Fibroblast of lung (primary cell): ENCODE measurements at regions not wholly inside any gene's neighbourhood (a gene's known extent, or its start where the extent isn't known, plus 50 kb on each side); places are given as distances from the start of the nearest gene placed in this dataset.

Experiments used
- DNase-seq, 2 donors: peaks; one replicate each; pipeline versions ENCODE4 v3.0.0 to v3.0.0-alpha.2; 2010; ENCODE audit warnings: low read depth in 2 of 2
- H2AFZ ChIP-seq: 2 replicates; pipeline ENCODE4 v1.5.1; 2012; ENCODE audit warnings: low read length, control low read depth, inconsistent platforms
- H3K27ac ChIP-seq: 2 replicates; pipeline ENCODE4 v1.5.1; 2011; ENCODE audit warnings: low read length, control low read depth; ENCODE audit not compliant: insufficient read depth
- H3K27me3 ChIP-seq: 2 replicates; pipeline ENCODE4 v1.5.1; 2011; ENCODE audit warnings: mild to moderate bottlenecking, low read length; ENCODE audit not compliant: control insufficient read depth, insufficient read depth
- H3K36me3 ChIP-seq: 2 replicates; pipeline ENCODE4 v1.5.1; 2011; ENCODE audit warnings: low read length; ENCODE audit not compliant: control insufficient read depth, insufficient read depth
- H3K4me1 ChIP-seq: 2 replicates; pipeline ENCODE4 v1.5.1; 2011; ENCODE audit warnings: low read length; ENCODE audit not compliant: control insufficient read depth, insufficient read depth; ENCODE audit errors: extremely low read depth
- H3K4me2 ChIP-seq: 2 replicates; pipeline ENCODE4 v1.5.1; 2011; ENCODE audit warnings: low read length, control low read depth; ENCODE audit not compliant: insufficient read depth; ENCODE audit errors: extremely low read depth
- H3K4me3 ChIP-seq, 4 experiments: fragments of 200-600 bp in 1 of 4; sonication (generic) in 1 of 4; replicated peaks in 1 of 4; 2 replicates each; pipeline ENCODE4 v1.5.1; 2011 to 2016; ENCODE audit warnings: low read length in 4 of 4, low read depth in 3 of 4, mild to moderate bottlenecking in 3 of 4, control low read depth in 2 of 4, inconsistent platforms in 1 of 4, mixed read lengths in 1 of 4; ENCODE audit not compliant: insufficient read depth in 1 of 4; ENCODE audit errors: control extremely low read depth in 1 of 4
- H3K79me2 ChIP-seq: 2 replicates; pipeline ENCODE4 v1.5.1; 2012; ENCODE audit warnings: mild to moderate bottlenecking, low read length, inconsistent platforms; ENCODE audit not compliant: control insufficient read depth, insufficient read depth
- H3K9ac ChIP-seq: 2 replicates; pipeline ENCODE4 v1.5.1; 2011; ENCODE audit warnings: mild to moderate bottlenecking, low read length, control low read depth; ENCODE audit not compliant: insufficient read depth
- H3K9me3 ChIP-seq: 2 replicates; pipeline ENCODE4 v1.5.1; 2012; ENCODE audit warnings: low read depth, low read length; ENCODE audit not compliant: control insufficient read depth, insufficient read depth
- H4K20me1 ChIP-seq: 2 replicates; pipeline ENCODE4 v1.5.1; 2011; ENCODE audit warnings: low read length; ENCODE audit not compliant: control insufficient read depth, insufficient read depth; ENCODE audit errors: extremely low read depth
- EZH2 ChIP-seq: IDR thresholded peaks from 2 replicates; pipeline ENCODE4 v1.5.1; 2012; ENCODE audit warnings: low read length, control low read depth, mild to moderate bottlenecking; ENCODE audit errors: missing control alignments
- TF ChIP-seq, protein P1 (sequence below), 2 donors: IDR thresholded peaks in 1 of 2; conservative IDR thresholded peaks in 1 of 2; 1 replicate in 1 of 2; 2 replicates in 1 of 2; pipeline ENCODE4 v1.5.1; 2011 to 2012; ENCODE audit warnings: low read length in 2 of 2, control low read depth in 1 of 2, inconsistent platforms in 1 of 2, low read depth in 1 of 2, mild to moderate bottlenecking in 1 of 2

- Histone ChIP-seq H4K20me1 (no peaks in the 10 kb centered on the region), H3K27ac (no peak overlapping the region), H3K36me3 (no peaks in the 10 kb centered on the region), H3K4me2 (no peak overlapping the region), H3K4me3 (no peak overlapping the region), H3K9me3 (no peaks in the 10 kb centered on the region), H3K9ac (no peak overlapping the region), H3K4me1 (peaks cover 12% of the 10 kb centered on the region), H3K27me3 (no peaks in the 10 kb centered on the region), H3K79me2 (no peaks in the 10 kb centered on the region), H2AFZ (no peak overlapping the region)
- TF ChIP-seq, protein P1, sequence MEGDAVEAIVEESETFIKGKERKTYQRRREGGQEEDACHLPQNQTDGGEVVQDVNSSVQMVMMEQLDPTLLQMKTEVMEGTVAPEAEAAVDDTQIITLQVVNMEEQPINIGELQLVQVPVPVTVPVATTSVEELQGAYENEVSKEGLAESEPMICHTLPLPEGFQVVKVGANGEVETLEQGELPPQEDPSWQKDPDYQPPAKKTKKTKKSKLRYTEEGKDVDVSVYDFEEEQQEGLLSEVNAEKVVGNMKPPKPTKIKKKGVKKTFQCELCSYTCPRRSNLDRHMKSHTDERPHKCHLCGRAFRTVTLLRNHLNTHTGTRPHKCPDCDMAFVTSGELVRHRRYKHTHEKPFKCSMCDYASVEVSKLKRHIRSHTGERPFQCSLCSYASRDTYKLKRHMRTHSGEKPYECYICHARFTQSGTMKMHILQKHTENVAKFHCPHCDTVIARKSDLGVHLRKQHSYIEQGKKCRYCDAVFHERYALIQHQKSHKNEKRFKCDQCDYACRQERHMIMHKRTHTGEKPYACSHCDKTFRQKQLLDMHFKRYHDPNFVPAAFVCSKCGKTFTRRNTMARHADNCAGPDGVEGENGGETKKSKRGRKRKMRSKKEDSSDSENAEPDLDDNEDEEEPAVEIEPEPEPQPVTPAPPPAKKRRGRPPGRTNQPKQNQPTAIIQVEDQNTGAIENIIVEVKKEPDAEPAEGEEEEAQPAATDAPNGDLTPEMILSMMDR (conservative IDR thresholded peaks at IDR 0.05 in 1 of 2, IDR thresholded peaks at IDR 0.05 in 1 of 2; ENCODE audit: low read depth in 1 of 2, low read length in 2 of 2), result no peak
- no peak for TF ChIP-seq EZH2
- DNase-seq, result no peak
Observed at GRCh38 chrX:45518552-45518951, 317.9 kb upstream of the DIPK2B start.

- H3K4me1 ChIP-seq, result peaks cover 12% of the 10 kb centered on the region
- H3K9ac ChIP-seq, result no peak overlapping the region
- peak overlapping the region; percentile 81 for H3K27ac ChIP-seq
- no peaks in the 10 kb centered on the region for H3K9me3 ChIP-seq
- no peaks in the 10 kb centered on the region for H3K27me3 ChIP-seq
- H3K36me3 ChIP-seq, result no peaks in the 10 kb centered on the region
- H2AFZ ChIP-seq, result no peak overlapping the region
- H4K20me1 ChIP-seq, result no peaks in the 10 kb centered on the region
- no peak overlapping the region for H3K4me2 ChIP-seq
- H3K79me2 ChIP-seq, result no peaks in the 10 kb centered on the region
- no peak overlapping the region for H3K4me3 ChIP-seq
- DNase-seq, result peak; percentile 73 to 86
- TF ChIP-seq EZH2, result no peak
- TF ChIP-seq, protein P1 (conservative IDR thresholded peaks at IDR 0.05 in 1 of 2, IDR thresholded peaks at IDR 0.05 in 1 of 2; ENCODE audit: low read depth in 1 of 2, low read length in 2 of 2), result no peak
Observed at GRCh38 chrX:45517090-45517973, 316.7 kb upstream of the DIPK2B start.

GRCh38 chrX:45515262-45516215 lies 314.9 kb upstream of the DIPK2B start:
- Histone ChIP-seq H3K4me2 (no peak overlapping the region), H3K4me3 (peak overlapping the region in 1 of 4 experiments; percentile 32), H3K79me2 (no peaks in the 10 kb centered on the region), H3K9me3 (no peaks in the 10 kb centered on the region), H4K20me1 (no peaks in the 10 kb centered on the region), H2AFZ (no peak overlapping the region), H3K4me1 (peaks cover 12% of the 10 kb centered on the region), H3K9ac (no peak overlapping the region), H3K36me3 (no peaks in the 10 kb centered on the region), H3K27me3 (no peaks in the 10 kb centered on the region), H3K27ac (peak overlapping the region; percentile 81)
- TF ChIP-seq, protein P1 (conservative IDR thresholded peaks at IDR 0.05 in 1 of 2, IDR thresholded peaks at IDR 0.05 in 1 of 2; ENCODE audit: low read depth in 1 of 2, low read length in 2 of 2), result peak; percentile 54 to 62
- no peak for TF ChIP-seq EZH2
- peak; percentile 87 to 95 for DNase-seq
